Astrocyte of the hippocampus (primary cell): ENCODE measurements at regions not wholly inside any gene's neighbourhood (a gene's known extent, or its start where the extent isn't known, plus 50 kb on each side); places are given as distances from the start of the nearest gene placed in this dataset.

Experiments used
- DNase-seq: peaks from one replicate; pipeline ENCODE4 v3.0.0; 2011; ENCODE audit warnings: low read depth, low spot score

GRCh38 chr12:90262251-90262650 is 553.6 kb upstream of the ATP2B1 start:
- no peak for DNase-seq

- no peak for DNase-seq
Measured at GRCh38 chr12:90261283-90261682, 552.6 kb upstream of the ATP2B1 start.

GRCh38 chr12:90260136-90260535 is 551.5 kb upstream of the ATP2B1 start:
- DNase-seq: no peak

GRCh38 chr12:90257927-90258624 is 549.4 kb upstream of the ATP2B1 start:
- DNase-seq: no peak

- no peak for DNase-seq
Measured at GRCh38 chr12:90254796-90255195, 546.2 kb upstream of the ATP2B1 start.

- DNase-seq: peak; percentile 82
Measured at GRCh38 chr12:90253674-90254181, 545.1 kb upstream of the ATP2B1 start.

- no peak for DNase-seq
Measured at GRCh38 chr12:90253136-90253535, 544.5 kb upstream of the ATP2B1 start.

- DNase-seq: no peak
Measured at GRCh38 chr12:90250766-90251165, 542.1 kb upstream of the ATP2B1 start.

GRCh38 chr12:90250042-90250441 is 541.4 kb upstream of the ATP2B1 start:
- DNase-seq: no peak

- DNase-seq: no peak
Measured at GRCh38 chr12:90246688-90247087, 538.0 kb upstream of the ATP2B1 start.

GRCh38 chr12:90245391-90245790 is 536.8 kb upstream of the ATP2B1 start:
- no peak for DNase-seq

GRCh38 chr12:90244232-90244631 is 535.6 kb upstream of the ATP2B1 start:
- no peak for DNase-seq

GRCh38 chr12:90243211-90243610 is 534.6 kb upstream of the ATP2B1 start:
- no peak for DNase-seq

- DNase-seq: no peak
Measured at GRCh38 chr12:90239732-90240260, 531.2 kb upstream of the ATP2B1 start.

GRCh38 chr12:90238663-90239271 is 530.1 kb upstream of the ATP2B1 start:
- DNase-seq: no peak

GRCh38 chr12:90237841-90238240 is 529.2 kb upstream of the ATP2B1 start:
- DNase-seq: no peak

GRCh38 chr12:90235642-90236041 is 527.0 kb upstream of the ATP2B1 start:
- DNase-seq: no peak

GRCh38 chr12:90234472-90234871 is 525.8 kb upstream of the ATP2B1 start:
- no peak for DNase-seq

GRCh38 chr12:90233168-90234100 is 524.8 kb upstream of the ATP2B1 start:
- no peak for DNase-seq

- no peak for DNase-seq
Measured at GRCh38 chr12:90229407-90230170, 521.0 kb upstream of the ATP2B1 start.

GRCh38 chr12:90226211-90226610 is 517.6 kb upstream of the ATP2B1 start:
- no peak for DNase-seq
